ES-I3 (cell line): ENCODE measurements at regions not wholly inside any gene's neighbourhood (a gene's known extent, or its start where the extent isn't known, plus 50 kb on each side); places are given as distances from the start of the nearest gene placed in this dataset.

Experiments used
- H3K36me3 ChIP-seq: 2 replicates; pipeline ENCODE4 v1.6.1; 2013; ENCODE audit warnings: mild to moderate bottlenecking, low read length, control low read depth, moderate library complexity; ENCODE audit not compliant: insufficient read depth
- H3K4me1 ChIP-seq: 2 replicates; pipeline ENCODE4 v1.6.1; 2013; ENCODE audit warnings: mild to moderate bottlenecking, control low read depth, low read length; ENCODE audit not compliant: insufficient read depth
- H3K9ac ChIP-seq: 2 replicates; pipeline ENCODE4 v1.6.1; 2013; ENCODE audit warnings: low read depth, mild to moderate bottlenecking, low read length, moderate library complexity
- H3K9me3 ChIP-seq: 2 replicates; pipeline ENCODE4 v1.6.1; 2013; ENCODE audit warnings: mild to moderate bottlenecking, low read length, moderate library complexity; ENCODE audit not compliant: control insufficient read depth, insufficient read depth

- Histone ChIP-seq H3K9me3 (no peaks in the 10 kb centered on the region), H3K36me3 (no peaks in the 10 kb centered on the region), H3K9ac (no peak overlapping the region), H3K4me1 (peaks cover 30% of the 10 kb centered on the region)
Observed at GRCh38 chr7:131095346-131095745, 232.3 kb upstream of the MKLN1 start.

- Histone ChIP-seq H3K9ac (no peak overlapping the region), H3K36me3 (no peaks in the 10 kb centered on the region), H3K9me3 (no peaks in the 10 kb centered on the region), H3K4me1 (peaks cover 23% of the 10 kb centered on the region)
Observed at GRCh38 chr7:131096267-131096927, 231.3 kb upstream of the MKLN1 start.

- no peaks in the 10 kb centered on the region for H3K36me3 ChIP-seq
- no peak overlapping the region for H3K9ac ChIP-seq
- H3K4me1 ChIP-seq: peaks cover 9% of the 10 kb centered on the region; the same call in 1 of the 2 replicates
- H3K9me3 ChIP-seq: no peaks in the 10 kb centered on the region
Observed at GRCh38 chr7:131097662-131098376, 229.9 kb upstream of the MKLN1 start.

- Histone ChIP-seq H3K4me1 (peaks cover 6% of the 10 kb centered on the region; the same call in 1 of the 2 replicates), H3K36me3 (no peaks in the 10 kb centered on the region), H3K9ac (no peak overlapping the region), H3K9me3 (no peaks in the 10 kb centered on the region)
Observed at GRCh38 chr7:131098527-131098926, 229.1 kb upstream of the MKLN1 start.

- Histone ChIP-seq H3K36me3 (no peaks in the 10 kb centered on the region), H3K4me1 (peaks cover 13% of the 10 kb centered on the region; the same call in 1 of the 2 replicates), H3K9ac (no peak overlapping the region)
Observed at GRCh38 chr7:131100357-131101054, 227.2 kb upstream of the MKLN1 start.

GRCh38 chr7:131103997-131104396, 223.7 kb upstream of the MKLN1 start:
- no peaks in the 10 kb centered on the region for H3K9me3 ChIP-seq
- no peaks in the 10 kb centered on the region for H3K36me3 ChIP-seq
- H3K9ac ChIP-seq: no peak overlapping the region
- peaks cover 12% of the 10 kb centered on the region for H3K4me1 ChIP-seq

More at GRCh38 chr7:131100357-131101054, 227.2 kb upstream of the MKLN1 start:
- H3K9me3 ChIP-seq: no peaks in the 10 kb centered on the region

GRCh38 chr7:131104596-131105293, 222.9 kb upstream of the MKLN1 start:
- Histone ChIP-seq H3K9me3 (no peaks in the 10 kb centered on the region), H3K36me3 (no peaks in the 10 kb centered on the region), H3K4me1 (peaks cover 13% of the 10 kb centered on the region), H3K9ac (peak overlapping the region; percentile 77; the same call in 1 of the 2 replicates)

- peak overlapping the region; percentile 77 for H3K9ac ChIP-seq
- no peaks in the 10 kb centered on the region for H3K36me3 ChIP-seq
- H3K4me1 ChIP-seq: peaks cover 13% of the 10 kb centered on the region
- no peaks in the 10 kb centered on the region for H3K9me3 ChIP-seq
Observed at GRCh38 chr7:131105294-131105798, 222.3 kb upstream of the MKLN1 start.

- Histone ChIP-seq H3K4me1 (peaks cover 17% of the 10 kb centered on the region), H3K9me3 (no peaks in the 10 kb centered on the region), H3K9ac (peak overlapping the region; percentile 89), H3K36me3 (no peaks in the 10 kb centered on the region)
Observed at GRCh38 chr7:131105799-131106680, 221.6 kb upstream of the MKLN1 start.

GRCh38 chr7:131106681-131107336, 220.9 kb upstream of the MKLN1 start:
- peaks cover 22% of the 10 kb centered on the region for H3K4me1 ChIP-seq
- H3K9ac ChIP-seq: peak overlapping the region; percentile 89; the same call in 1 of the 2 replicates
- no peaks in the 10 kb centered on the region for H3K9me3 ChIP-seq

GRCh38 chr7:131107337-131108211, 220.1 kb upstream of the MKLN1 start:
- H3K4me1 ChIP-seq: peaks cover 22% of the 10 kb centered on the region
- H3K9me3 ChIP-seq: no peaks in the 10 kb centered on the region
- H3K36me3 ChIP-seq: no peaks in the 10 kb centered on the region
- H3K9ac ChIP-seq: peak overlapping the region; percentile 89

More at GRCh38 chr7:131106681-131107336, 220.9 kb upstream of the MKLN1 start:
- no peaks in the 10 kb centered on the region for H3K36me3 ChIP-seq

GRCh38 chr7:131108212-131108940, 219.3 kb upstream of the MKLN1 start:
- Histone ChIP-seq H3K9me3 (no peaks in the 10 kb centered on the region), H3K9ac (peak overlapping the region; percentile 89), H3K4me1 (peaks cover 22% of the 10 kb centered on the region), H3K36me3 (no peaks in the 10 kb centered on the region)
